ENCODE measurements at regions not wholly inside any gene's neighbourhood (a gene's known extent, or its start where the extent isn't known, plus 50 kb on each side); places are given as distances from the start of the nearest gene placed in this dataset.

- TF ChIP-seq, protein P1, sequence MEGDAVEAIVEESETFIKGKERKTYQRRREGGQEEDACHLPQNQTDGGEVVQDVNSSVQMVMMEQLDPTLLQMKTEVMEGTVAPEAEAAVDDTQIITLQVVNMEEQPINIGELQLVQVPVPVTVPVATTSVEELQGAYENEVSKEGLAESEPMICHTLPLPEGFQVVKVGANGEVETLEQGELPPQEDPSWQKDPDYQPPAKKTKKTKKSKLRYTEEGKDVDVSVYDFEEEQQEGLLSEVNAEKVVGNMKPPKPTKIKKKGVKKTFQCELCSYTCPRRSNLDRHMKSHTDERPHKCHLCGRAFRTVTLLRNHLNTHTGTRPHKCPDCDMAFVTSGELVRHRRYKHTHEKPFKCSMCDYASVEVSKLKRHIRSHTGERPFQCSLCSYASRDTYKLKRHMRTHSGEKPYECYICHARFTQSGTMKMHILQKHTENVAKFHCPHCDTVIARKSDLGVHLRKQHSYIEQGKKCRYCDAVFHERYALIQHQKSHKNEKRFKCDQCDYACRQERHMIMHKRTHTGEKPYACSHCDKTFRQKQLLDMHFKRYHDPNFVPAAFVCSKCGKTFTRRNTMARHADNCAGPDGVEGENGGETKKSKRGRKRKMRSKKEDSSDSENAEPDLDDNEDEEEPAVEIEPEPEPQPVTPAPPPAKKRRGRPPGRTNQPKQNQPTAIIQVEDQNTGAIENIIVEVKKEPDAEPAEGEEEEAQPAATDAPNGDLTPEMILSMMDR (IDR thresholded peaks at IDR 0.05), result no peak
- TF ChIP-seq POLR2AphosphoS5 (IDR thresholded peaks at IDR 0.05; ENCODE audit: low read depth, low read length), result no peak
- TF ChIP-seq, protein P2, sequence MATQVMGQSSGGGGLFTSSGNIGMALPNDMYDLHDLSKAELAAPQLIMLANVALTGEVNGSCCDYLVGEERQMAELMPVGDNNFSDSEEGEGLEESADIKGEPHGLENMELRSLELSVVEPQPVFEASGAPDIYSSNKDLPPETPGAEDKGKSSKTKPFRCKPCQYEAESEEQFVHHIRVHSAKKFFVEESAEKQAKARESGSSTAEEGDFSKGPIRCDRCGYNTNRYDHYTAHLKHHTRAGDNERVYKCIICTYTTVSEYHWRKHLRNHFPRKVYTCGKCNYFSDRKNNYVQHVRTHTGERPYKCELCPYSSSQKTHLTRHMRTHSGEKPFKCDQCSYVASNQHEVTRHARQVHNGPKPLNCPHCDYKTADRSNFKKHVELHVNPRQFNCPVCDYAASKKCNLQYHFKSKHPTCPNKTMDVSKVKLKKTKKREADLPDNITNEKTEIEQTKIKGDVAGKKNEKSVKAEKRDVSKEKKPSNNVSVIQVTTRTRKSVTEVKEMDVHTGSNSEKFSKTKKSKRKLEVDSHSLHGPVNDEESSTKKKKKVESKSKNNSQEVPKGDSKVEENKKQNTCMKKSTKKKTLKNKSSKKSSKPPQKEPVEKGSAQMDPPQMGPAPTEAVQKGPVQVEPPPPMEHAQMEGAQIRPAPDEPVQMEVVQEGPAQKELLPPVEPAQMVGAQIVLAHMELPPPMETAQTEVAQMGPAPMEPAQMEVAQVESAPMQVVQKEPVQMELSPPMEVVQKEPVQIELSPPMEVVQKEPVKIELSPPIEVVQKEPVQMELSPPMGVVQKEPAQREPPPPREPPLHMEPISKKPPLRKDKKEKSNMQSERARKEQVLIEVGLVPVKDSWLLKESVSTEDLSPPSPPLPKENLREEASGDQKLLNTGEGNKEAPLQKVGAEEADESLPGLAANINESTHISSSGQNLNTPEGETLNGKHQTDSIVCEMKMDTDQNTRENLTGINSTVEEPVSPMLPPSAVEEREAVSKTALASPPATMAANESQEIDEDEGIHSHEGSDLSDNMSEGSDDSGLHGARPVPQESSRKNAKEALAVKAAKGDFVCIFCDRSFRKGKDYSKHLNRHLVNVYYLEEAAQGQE (IDR thresholded peaks at IDR 0.05; ENCODE audit: insufficient read depth in 1 of 2, low read depth in 2 of 2, low read length in 1 of 2), result no peak
- TF ChIP-seq SIN3A (IDR thresholded peaks at IDR 0.05; ENCODE audit: borderline replicate concordance, insufficient read depth, low read depth, low read length), result no peak
Observed at GRCh38 chr5:86565197-86565789, 52.4 kb upstream of the COX7C start.

Data from Panc1 (cell line).